ENCODE measurements at regions not wholly inside any gene's neighbourhood (a gene's known extent, or its start where the extent isn't known, plus 50 kb on each side); places are given as distances from the start of the nearest gene placed in this dataset.

- Histone ChIP-seq H2AK5ac (ENCODE audit: low read depth, low read length) (no peak overlapping the region), H3K9ac (replicated peaks in 1 of 4; ENCODE audit: extremely low read depth in 1 of 4, low read depth in 3 of 4, low read length in 3 of 4) (no peak overlapping the region), H3K18ac (ENCODE audit: extremely low read depth, low read length) (no peak overlapping the region), H2BK20ac (ENCODE audit: low read length) (no peak overlapping the region), H3K27me3 (replicated peaks in 1 of 4; ENCODE audit: control insufficient read depth in 3 of 4, extremely low read depth in 1 of 4, insufficient read depth in 3 of 4, low read length in 3 of 4) (no peaks in the 10 kb centered on the region), H3K79me1 (ENCODE audit: low read depth, low read length) (no peaks in the 10 kb centered on the region), H2BK120ac (replicated peaks; ENCODE audit: low read depth, low read length) (no peak overlapping the region), H4K20me1 (replicated peaks in 1 of 2; ENCODE audit: control insufficient read depth in 1 of 2, insufficient read depth in 2 of 2, low read length in 2 of 2) (no peaks in the 10 kb centered on the region), H3K4ac (replicated peaks; ENCODE audit: insufficient read length, low read depth, low read length) (no peak overlapping the region), H3K23me2 (ENCODE audit: low read depth, low read length) (no peaks in the 10 kb centered on the region; the same call in 1 of the 2 replicates), H2AFZ (ENCODE audit: low read length) (no peak overlapping the region), H3K4me1 (replicated peaks in 1 of 4; ENCODE audit: control insufficient read depth in 3 of 4, insufficient read depth in 4 of 4, low read length in 3 of 4) (no peaks in the 10 kb centered on the region), H3K4me2 (ENCODE audit: insufficient read depth in 1 of 2, low read depth in 2 of 2, low read length in 2 of 2) (no peak overlapping the region), H3K79me2 (ENCODE audit: control insufficient read depth in 1 of 2, insufficient read depth in 2 of 2, low read length in 2 of 2) (no peaks in the 10 kb centered on the region), H4K5ac (ENCODE audit: insufficient read length, low read depth, low read length) (no peak overlapping the region), H3K36me3 (ENCODE audit: control insufficient read depth in 2 of 4, insufficient read depth in 4 of 4, low read length in 3 of 4) (no peaks in the 10 kb centered on the region), H3K56ac (replicated peaks; ENCODE audit: insufficient read length, low read depth, low read length) (no peak overlapping the region), H2BK15ac (ENCODE audit: low read length) (no peak overlapping the region), H2BK12ac (ENCODE audit: low read depth, low read length) (no peak overlapping the region), H4K91ac (replicated peaks; ENCODE audit: insufficient read length, low read length) (no peak overlapping the region), H4K8ac (ENCODE audit: extremely low read depth, insufficient read depth, low read length) (no peak overlapping the region), H3K14ac (ENCODE audit: insufficient read length) (no peak overlapping the region), H3K27ac (ENCODE audit: low read depth, low read length) (no peak overlapping the region; the same call in 1 of the 2 replicates), H3K4me3 (ENCODE audit: extremely low read depth in 1 of 4, insufficient read depth in 2 of 4, low read depth in 3 of 4, low read length in 4 of 4) (no peak overlapping the region), H2BK5ac (ENCODE audit: low read depth, low read length) (no peak overlapping the region), H3K9me3 (ENCODE audit: insufficient read depth in 2 of 2, low read depth in 1 of 2, low read length in 1 of 2) (no peaks in the 10 kb centered on the region), H3K23ac (ENCODE audit: insufficient read length) (no peak overlapping the region)
- DNase-seq (ENCODE audit: low read depth in 1 of 2, low spot score in 2 of 2) = no peak
- FAIRE-seq = no peak
- CTCF ChIA-PET (ENCODE audit: partially characterized antibody) = no interaction called here
- TF ChIP-seq RBBP5 (IDR thresholded peaks at IDR 0.05; ENCODE audit: borderline replicate concordance, low read depth, low read length) = no peak
- POLR2A ChIA-PET (ENCODE audit: partially characterized antibody) = no interaction called here
- 91% methylated on average over 5 of the region's 5 CpGs; no CpG with 5 or more reads in 1 of the 2 experiments for WGBS, 2 experiments (ENCODE audit: extremely low coverage in 1 of 2, insufficient coverage in 1 of 2, insufficient read length in 1 of 2, insufficient replicate concordance in 2 of 2, low coverage in 1 of 2, low lambda C conversion rate in 2 of 2, missing lambda C conversion rate in 1 of 2)
Measured at GRCh38 chr13:97826421-97827012, 127.0 kb upstream of the IPO5 start.
